NCI-H526 treated with DMSO at 0.1 percent for 48 hours (cell line): ENCODE measurements at regions not wholly inside any gene's neighbourhood (a gene's known extent, or its start where the extent isn't known, plus 50 kb on each side); places are given as distances from the start of the nearest gene placed in this dataset.

Experiments
- DNase-seq: peaks from one replicate; lab custom pipeline; 2025; lab: John Stamatoyannopoulos, UW

DNA sequence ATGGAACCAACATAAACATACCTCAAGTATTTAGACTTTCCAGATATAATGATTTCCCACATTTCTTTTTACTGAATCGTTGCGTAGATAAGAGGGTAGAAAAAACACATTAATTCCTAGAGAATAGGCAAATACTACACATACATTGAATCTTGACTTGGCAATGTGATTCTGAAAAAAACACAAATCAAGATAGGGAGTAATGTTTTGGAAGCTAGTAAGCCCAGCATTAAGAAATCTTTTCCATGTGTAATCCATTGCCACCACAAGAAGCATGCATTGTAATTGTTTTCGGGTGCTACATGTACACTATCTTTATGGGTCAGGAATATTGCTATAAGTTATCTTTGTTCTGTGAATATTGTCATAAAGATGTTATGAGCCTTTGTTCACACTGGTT is 269.8 kb upstream of the PDGFD start:
- DNase-seq: no peak

DNA sequence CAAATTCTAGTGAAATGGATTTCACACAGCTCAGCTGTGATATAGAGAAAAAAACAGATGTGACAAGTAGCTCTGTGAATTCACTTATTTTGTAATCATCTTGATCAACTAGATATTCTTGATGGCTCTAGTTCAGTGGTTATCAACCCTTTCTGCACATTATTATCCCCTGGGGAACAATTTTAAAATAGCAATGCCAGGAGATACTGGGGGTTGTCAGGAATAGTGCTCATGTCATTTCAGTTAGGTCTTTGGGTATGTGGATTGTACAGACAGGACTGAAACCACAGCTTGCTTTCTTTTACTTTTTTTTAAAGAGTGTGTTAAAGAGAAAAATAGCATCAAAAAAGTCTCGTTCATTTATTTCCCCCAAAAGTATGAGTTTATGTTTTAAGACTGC is 269.0 kb upstream of the PDGFD start:
- DNase-seq: no peak

DNA sequence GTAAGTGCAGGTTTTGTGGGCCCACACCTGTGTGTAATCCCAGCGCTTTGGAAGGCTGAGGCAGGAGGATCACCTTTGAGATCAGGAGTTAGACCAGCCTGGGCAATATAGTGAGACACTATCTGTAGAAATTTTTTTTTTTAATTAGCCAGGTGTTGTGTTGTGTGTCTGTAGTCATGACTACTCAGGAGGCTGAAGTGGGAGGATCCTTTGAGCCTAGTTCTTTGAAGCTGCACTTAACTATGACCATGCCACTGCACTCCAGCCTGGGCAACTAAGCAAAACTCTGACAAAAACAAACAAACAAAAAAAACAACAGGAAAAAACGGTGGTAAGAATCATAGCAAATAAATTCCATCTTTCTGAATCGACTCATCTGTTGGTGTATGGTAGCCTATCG is 268.6 kb upstream of the PDGFD start:
- DNase-seq: no peak

DNA sequence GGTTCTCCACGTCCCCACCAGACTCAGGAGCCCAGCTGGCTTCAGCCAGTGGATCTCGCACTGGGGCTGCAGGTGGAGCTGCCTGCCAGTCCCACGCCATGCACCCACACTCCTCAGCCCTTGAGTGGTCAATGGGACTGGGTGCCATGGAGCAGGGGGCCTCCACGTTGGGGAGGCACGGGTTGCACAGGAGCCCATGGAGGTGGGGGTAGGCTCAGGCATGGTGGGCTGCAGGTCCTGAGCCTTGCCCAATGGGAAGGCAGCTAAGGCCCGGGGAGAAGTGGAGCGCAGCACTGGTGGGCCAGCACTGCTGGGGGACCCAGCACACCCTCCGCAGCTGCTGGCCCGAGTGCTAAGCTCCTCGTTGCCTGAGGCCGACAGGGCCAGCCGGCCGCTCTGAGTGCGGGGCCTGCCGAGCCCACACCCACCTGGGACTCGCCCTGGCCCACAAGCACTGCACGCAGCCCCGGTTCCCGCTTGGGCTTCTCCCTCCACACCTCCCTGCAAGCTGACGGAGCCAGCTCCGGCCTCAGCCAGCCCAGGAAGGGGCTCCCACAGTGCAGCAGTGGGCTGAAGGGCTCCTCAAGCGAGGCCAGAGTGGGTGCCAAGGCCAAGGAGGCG is 258.5 kb upstream of the PDGFD start:
- no peak for DNase-seq

DNA sequence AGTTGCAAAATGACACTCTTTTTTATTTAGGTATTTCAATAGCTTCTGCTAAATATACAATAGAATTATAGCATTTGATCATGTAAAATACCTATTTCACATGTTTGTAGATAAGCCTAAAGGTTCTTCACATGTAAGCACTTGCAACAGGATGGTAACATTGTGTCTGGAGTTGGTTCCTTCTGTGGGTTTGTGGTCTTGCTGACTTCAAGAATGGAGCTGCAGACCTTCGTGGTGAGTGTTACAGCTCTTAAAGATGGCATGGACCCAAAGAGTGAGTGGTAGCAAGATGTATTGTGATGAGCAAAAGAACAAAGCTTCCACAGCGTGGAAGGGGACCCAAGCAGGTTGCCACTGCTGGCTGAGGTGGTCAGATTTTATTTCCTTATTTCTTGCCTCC is 246.4 kb upstream of the PDGFD start:
- no peak for DNase-seq

DNA sequence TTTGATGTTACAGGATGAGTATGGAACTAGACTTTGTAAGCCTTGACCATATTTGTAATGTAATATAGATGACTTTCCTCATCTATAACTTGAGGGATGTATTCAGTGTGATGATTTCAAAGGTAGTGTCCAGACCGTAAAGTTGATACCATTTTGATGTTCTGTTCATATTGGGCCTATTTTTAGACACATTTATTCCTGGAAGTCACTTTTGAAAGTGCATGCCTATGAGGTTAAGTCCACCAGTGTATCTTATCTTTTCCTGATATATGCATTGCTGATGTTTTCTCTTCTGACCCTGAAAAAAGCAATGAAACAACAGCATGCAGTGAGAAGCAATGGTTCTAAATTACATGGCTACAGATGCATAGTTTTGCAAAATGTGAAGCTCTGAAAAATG is 244.7 kb upstream of the PDGFD start:
- DNase-seq: no peak

DNA sequence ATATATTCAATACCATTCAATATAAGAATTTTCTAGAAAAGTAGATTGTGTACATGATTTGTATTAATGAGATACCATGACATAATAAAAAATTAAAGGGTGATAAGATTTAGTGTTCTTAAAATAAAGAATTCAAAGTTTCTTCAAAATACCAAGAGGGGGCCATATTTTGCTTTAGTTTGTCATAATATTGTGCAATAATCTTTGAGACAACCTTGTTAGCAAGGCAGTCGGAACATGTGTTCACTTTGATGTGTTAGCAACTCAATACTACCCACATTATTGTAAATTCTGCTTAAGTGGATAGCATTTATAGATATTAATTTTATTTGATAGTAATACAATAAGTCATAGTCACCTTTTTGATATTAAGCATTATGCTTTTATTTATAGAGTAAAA is 241.3 kb upstream of the PDGFD start:
- DNase-seq: no peak

DNA sequence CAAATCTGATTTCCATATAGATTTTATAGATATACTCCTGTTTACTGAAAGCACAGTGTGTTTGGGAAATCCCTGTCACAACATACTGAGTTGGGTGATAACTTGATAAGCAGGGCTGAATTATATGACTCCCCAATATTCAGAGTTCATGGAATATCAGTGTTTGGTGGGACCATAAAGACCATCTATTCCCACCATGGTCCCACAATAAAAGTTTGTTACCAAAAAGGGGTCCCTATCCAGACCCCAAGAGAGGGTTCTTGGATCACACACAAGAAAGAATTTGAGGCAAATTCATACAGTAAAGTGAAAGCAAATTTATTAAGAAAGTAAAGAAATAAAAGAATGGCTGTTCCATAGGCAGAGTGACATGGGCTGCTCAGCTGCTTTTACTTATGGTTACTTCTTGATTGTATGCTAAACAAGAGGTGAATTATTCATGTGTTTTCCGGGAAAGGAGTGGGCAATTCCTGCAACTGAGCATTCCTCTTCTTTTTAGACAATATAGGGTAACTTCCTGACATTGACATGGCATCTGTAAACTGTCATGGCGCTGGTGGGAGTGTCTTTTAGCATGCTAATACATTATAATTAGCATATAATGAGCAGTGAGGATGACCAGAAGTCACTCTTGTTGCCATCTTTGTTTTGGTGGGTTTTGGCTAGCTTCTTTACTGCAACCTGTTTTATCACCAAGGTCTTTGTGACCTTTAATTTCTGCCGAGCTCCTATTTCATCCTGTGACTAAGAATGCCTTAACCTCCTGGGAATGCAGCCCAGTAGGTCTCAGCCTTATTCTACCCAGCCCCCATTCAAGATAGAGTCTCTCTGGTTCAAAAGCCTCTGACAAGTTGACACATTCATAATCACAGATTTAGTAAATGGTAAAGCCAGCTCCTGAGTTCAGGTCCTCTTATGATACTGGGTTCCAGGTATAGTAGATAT is 240.6 kb upstream of the PDGFD start:
- no peak for DNase-seq

DNA sequence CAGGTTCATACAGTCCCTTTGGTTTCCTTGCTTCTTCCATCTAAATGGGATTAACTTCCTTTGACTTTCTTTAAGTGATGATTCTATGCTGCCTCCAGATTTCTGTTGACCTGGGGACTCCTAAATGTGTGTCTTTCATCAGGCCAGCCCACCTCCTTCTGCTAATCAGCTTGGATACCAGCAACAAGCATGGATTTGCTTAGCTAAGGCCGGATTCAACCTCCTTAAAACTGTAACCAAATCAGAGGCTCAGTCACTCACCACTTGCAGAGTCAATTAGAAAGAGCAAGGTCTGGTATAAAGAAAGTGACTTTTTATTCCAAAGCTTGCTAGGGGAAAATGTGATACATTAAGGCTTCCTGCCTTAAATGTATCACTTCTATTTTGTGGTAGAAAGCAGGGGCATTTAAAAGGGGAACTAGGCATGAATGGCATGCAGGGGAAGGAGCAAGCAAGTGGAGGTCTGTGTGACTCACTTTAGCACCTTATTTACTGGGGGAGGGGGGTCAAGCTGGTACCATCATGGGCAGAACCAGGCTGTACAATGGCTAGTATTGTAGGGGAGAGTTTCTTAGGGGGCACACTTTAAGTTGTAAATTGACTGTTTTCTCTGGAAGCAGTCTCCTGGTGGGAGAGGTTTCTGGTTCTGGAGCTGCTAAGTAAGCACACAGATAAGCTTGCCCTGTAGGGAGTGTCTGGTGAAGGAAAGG is 239.0 kb upstream of the PDGFD start:
- DNase-seq: no peak

DNA sequence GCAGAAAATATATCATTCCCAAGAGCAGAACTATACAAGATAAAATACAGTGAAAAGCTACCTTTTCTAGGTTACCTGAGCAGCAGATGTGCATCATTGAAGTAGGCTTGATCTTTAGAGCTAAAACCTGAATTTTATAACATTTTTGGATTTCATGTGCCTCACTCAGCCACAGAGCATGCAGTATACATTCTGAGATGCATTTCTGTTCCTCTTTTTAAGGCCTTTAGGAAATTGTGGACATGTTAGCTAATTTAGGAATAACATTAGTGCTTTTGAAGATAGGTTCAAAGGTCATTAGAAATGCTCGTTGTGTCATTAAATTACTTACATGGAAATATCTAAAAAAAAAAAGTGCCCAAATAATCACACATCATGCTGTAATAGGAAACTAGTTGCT is 230.6 kb upstream of the PDGFD start:
- DNase-seq: no peak

DNA sequence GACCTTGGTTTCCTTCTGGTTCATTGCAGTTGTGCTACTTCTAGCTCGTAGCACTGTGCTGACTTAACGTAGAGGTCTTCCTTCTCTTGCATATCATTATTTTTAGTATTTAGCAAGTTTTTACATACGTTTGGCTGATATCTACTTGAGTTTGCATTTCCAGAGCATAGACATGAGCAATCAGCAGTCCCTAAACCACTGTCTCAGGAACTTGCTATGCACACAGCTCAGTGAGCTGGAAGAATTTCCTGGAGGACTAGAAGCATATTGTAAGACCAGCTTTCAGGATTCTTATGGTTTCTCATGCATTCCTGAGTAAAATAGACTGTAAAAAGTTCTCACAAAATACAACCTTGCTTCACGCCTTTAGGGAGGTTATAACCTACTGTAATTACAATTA is 226.7 kb upstream of the PDGFD start:
- DNase-seq: no peak

DNA sequence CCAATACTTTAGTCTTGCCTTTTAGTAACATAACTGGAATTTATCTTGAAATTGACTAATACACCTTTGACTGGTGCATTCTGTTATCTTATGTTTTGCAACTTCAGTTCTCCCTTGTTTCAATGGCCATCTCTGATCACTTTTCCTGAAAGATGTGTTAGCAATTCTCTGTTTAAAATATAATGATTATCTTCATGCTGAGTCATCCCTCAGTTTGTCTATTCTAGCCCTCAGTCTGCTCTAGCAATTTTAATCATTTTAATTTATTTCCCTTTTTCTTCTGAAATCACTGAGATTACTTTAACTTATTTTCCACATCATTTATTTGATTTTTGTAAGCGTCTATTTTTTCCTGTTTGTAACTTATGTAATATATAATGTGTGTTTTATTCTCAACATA is 221.9 kb upstream of the PDGFD start:
- no peak for DNase-seq

DNA sequence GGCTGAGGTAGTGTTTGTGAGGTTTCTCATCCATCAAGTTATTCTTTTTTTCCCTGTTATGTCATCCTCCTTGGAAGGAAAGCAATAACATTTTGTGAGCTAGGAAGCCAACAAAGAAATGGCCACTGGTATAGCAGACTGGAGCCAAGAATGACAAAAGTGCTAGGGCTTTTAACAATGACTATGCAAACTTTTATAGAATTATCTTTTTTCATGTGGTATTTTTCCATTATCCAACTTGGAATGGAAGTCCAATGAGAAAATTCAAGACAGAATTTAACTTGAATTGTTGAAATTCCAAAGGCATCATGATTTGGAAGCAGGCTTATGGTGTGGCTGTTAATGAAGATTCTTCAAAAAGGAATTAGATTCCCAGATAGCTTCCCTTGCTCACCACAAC is 216.4 kb upstream of the PDGFD start:
- no peak for DNase-seq

DNA sequence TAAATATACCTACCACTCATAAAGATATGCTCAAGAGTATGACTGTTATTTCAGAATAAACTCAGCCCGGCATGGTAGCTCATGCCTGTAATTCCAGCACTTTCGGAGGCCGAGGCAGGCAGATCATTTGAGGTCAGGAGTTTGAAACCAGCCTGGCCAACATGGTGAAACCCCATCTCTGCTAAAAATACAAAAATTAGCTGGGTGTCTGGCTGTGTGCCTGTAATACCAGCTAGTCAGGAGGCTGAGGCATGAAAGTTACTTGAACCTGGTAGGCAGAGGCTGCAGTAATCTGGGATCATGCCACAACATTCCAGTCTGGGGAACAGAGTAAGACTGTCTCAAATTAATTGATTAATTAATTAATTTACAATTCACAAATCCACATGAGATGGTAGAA is 208.2 kb upstream of the PDGFD start:
- no peak for DNase-seq

DNA sequence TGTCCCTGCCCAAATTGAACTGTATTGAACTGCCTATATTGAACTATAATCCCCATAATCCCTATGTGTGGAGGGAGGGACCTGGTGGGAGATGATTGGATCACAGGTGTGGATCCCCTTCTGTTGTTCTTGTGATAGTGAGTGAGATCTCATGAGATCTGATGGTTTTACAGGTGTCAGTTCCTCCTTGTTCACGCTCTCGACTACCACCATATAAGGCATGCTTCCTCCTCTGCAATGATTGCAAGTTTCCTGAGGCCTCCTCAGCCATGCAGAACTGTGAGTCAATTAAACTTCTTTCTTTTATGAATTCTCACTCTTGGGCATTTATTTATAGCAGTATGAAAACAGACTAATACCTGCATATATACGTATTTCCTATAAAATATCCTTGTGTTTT is 206.5 kb upstream of the PDGFD start:
- DNase-seq: no peak

DNA sequence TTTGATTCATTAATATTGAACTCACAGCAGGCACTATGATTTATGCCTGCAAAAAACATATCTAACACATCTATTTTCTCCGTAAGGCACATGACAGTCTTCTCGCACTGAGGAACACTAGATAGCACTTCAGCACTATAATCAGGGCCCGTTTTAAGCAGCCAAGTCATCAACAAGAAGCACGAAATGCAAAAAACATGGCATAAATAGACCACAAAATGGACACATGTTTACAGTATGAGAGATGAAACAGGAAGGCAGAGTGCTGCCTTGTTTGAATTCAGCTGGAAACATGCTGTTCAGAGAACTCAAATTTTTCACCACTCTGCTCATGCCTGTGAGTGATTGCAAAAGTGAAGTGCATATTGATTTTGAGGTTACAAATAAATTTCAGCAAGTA is 205.8 kb upstream of the PDGFD start:
- DNase-seq: no peak

DNA sequence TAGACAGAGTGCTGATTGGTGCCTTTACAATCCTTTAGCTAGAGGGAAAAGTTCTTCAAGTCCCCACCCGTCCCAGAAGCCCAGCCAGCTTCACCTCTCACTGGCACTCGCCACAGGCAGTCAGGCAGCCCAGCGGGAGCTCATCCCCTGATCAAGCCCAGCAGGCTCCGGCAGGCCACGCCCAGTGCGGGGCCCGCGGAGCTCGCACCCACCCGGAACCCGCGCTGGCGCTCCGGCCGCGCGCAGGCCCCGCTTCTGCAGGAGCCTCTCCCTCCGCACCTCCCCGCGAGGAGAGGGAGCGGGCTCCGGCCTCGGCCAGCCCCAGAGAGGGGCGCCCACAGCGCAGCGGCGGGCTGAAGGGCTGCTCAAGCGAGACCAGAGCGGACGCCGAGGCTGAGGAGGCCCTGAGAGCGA is 202.4 kb upstream of the PDGFD start:
- no peak for DNase-seq

DNA sequence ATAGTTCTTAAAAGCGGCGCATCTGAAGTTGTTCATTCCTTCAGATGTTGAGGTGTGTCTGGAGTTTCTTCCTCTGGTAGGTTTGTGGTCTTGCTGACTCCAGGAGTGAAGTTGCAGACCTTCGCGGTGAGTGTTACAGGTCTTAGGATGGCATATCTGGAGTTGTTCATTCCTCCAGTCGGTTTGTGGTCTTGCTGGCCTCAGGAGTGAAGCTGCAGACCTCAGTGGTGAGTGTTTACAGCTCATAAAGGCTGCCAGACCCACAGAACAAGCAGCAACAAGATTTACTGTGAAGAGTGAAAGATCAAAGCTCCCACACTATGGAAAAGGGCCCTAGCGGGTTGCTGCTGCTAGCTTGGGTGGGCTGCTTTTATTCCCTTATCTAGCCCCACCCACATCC is 201.7 kb upstream of the PDGFD start:
- DNase-seq: no peak

DNA sequence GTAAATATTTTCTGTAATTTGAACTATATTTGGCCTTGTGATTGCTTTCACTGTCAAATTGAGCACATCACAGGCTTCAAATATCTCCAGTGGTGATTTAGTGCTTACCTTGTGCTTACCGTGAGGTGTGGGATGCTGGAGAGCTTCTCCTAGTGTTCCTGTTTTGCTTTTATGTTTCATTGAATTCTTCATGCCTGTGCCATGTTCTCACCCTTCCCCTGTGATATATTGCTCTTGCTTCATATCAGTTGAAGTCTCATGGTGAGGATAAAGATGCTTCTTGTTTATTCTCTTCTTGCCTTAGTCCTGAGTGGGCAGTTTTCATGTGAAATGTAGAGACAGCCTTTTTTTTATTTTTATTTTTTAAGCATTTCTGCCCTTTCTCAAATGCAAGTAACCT is 198.0 kb upstream of the PDGFD start:
- no peak for DNase-seq

DNA sequence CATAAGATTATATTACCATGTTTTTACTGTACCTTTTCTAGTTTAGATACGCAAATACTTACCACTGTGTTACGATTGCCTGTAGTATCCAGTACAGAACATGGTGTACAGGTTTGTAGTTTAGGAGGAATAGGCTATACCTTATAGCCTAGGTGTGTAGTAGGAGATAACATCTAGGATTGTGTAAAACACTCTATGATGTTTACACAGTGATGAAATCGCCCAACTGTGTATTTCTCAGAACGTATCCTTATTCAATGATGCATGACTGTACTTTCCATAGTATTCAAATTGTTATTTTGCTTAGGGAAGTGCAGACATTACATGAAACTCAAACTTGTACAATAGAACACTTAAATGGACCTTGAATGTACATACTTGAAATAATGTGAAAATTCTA is 188.1 kb upstream of the PDGFD start:
- DNase-seq: peak; percentile 98

DNA sequence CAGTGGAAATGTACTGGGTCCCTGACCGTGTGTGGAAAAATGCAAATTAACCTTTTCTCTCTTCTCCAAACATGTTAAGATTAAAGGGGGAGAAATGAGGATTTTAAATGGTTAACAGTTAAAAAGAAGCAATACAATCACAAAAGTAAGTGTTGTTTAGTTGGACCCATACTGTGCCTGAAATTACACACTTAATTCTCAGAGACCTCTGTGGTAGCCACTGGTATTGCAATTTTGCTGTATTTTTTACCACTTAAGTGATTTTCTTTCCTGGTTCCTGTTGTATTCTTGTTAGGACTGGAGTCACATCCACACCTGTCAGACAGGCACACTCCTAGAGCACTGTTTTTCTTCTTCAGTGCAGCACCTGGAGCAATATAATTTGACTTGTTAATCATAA is 179.6 kb upstream of the PDGFD start:
- DNase-seq: no peak

DNA sequence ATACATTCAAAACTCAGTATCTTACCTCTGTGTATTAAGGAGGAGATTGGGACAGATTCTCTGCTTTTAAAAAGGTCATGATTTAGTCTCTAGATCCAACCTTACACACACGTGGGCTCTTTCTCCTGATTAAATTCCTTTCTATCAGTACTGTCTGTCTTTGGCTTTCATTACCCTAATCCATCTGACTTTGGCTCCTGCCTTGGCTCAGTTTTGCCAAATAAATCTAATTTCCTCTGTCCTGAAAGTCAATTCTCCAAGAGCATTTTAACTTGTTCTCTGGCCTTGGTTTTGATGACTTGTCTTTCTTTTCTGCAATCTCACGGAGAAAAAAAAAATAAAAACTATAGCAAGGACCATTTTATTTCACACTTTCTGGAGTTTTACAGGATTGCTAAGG is 176.6 kb upstream of the PDGFD start:
- no peak for DNase-seq

DNA sequence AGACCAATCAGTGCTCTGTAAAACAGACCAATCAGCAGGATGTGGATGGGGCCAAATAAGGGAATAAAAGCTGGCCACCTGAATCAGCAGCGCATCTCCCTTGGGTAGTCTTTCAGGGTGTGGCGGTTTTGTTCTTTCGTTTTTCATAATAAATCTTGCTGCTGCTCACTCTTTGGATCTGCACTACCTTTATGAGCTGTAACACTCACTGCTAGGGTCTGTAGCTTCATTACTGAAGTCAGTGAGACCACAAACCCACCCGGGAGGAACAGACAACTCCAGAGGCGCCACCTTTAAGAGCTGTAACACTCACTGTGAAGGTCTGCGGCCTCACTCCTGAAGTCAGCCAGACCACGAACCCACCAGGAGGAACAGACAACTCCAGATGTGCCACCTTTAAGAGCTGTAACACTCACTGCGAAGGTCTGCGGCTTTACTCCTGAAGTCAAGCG is 175.5 kb upstream of the PDGFD start:
- DNase-seq: no peak
